ENCODE measurements at regions not wholly inside any gene's neighbourhood (a gene's known extent, or its start where the extent isn't known, plus 50 kb on each side); places are given as distances from the start of the nearest gene placed in this dataset.

DNA sequence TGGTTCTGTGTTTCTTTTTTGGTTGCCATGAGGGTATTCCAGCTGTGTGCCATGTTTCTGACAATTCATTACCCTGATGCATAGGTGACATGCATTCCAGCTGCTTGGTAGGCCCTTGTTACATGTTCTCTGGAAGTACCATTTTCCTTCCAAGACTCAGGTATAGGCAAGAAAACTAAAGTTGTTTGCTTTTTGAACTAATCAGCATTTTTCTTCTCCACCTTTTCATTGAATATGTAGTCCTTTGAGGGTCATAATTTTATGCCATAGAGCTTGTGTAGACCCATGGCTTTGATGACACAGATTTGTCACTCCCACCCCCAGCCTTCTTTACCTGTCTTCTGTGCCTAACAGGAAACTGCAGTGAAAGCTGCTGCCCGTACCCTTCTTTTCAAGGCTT, 339.2 kb downstream of the MED10 start:
- Histone ChIP-seq H3K56ac (replicated peaks; ENCODE audit: insufficient read length, low read depth, low read length) (no peak overlapping the region), H3K4me2 (ENCODE audit: insufficient read depth in 1 of 2, low read depth in 2 of 2, low read length in 2 of 2) (no peak overlapping the region), H2BK120ac (replicated peaks; ENCODE audit: low read depth, low read length) (no peak overlapping the region), H4K91ac (replicated peaks; ENCODE audit: insufficient read length, low read length) (no peak overlapping the region), H2AFZ (ENCODE audit: low read length) (no peak overlapping the region), H3K9me3 (ENCODE audit: insufficient read depth in 2 of 2, low read depth in 1 of 2, low read length in 1 of 2) (no peaks in the 10 kb centered on the region), H2BK12ac (ENCODE audit: low read depth, low read length) (no peak overlapping the region), H3K4me3 (ENCODE audit: extremely low read depth in 1 of 4, insufficient read depth in 2 of 4, low read depth in 3 of 4, low read length in 4 of 4) (no peak overlapping the region), H2AK5ac (ENCODE audit: low read depth, low read length) (no peak overlapping the region), H3K79me1 (ENCODE audit: low read depth, low read length) (no peaks in the 10 kb centered on the region), H2BK5ac (ENCODE audit: low read depth, low read length) (no peak overlapping the region), H3K36me3 (ENCODE audit: control insufficient read depth in 2 of 4, insufficient read depth in 4 of 4, low read length in 3 of 4) (no peaks in the 10 kb centered on the region), H3K27me3 (replicated peaks in 1 of 4; ENCODE audit: control insufficient read depth in 3 of 4, extremely low read depth in 1 of 4, insufficient read depth in 3 of 4, low read length in 3 of 4) (no peaks in the 10 kb centered on the region), H3K18ac (ENCODE audit: extremely low read depth, low read length) (no peak overlapping the region), H4K20me1 (replicated peaks in 1 of 2; ENCODE audit: control insufficient read depth in 1 of 2, insufficient read depth in 2 of 2, low read length in 2 of 2) (no peaks in the 10 kb centered on the region), H3K23me2 (ENCODE audit: low read depth, low read length) (no peaks in the 10 kb centered on the region), H2BK20ac (ENCODE audit: low read length) (no peak overlapping the region), H3K9ac (replicated peaks in 1 of 4; ENCODE audit: extremely low read depth in 1 of 4, low read depth in 3 of 4, low read length in 3 of 4) (no peak overlapping the region), H4K5ac (ENCODE audit: insufficient read length, low read depth, low read length) (no peak overlapping the region), H2BK15ac (ENCODE audit: low read length) (no peak overlapping the region), H3K79me2 (ENCODE audit: control insufficient read depth in 1 of 2, insufficient read depth in 2 of 2, low read length in 2 of 2) (no peaks in the 10 kb centered on the region), H3K14ac (ENCODE audit: insufficient read length) (no peak overlapping the region), H3K4me1 (replicated peaks in 1 of 4; ENCODE audit: control insufficient read depth in 3 of 4, insufficient read depth in 4 of 4, low read length in 3 of 4) (no peaks in the 10 kb centered on the region; a peak in 1 of 7 replicates), H3K23ac (ENCODE audit: insufficient read length) (no peak overlapping the region), H3K27ac (ENCODE audit: low read depth, low read length) (no peak overlapping the region), H4K8ac (ENCODE audit: extremely low read depth, insufficient read depth, low read length) (no peak overlapping the region), H3K4ac (replicated peaks; ENCODE audit: insufficient read length, low read depth, low read length) (no peak overlapping the region)
- 78% methylated on average over 1 of the region's 1 CpG; no CpG with 5 or more reads in 1 of the 2 experiments for WGBS, 2 experiments (ENCODE audit: extremely low coverage in 1 of 2, insufficient coverage in 1 of 2, insufficient read length in 1 of 2, insufficient replicate concordance in 2 of 2, low coverage in 1 of 2, low lambda C conversion rate in 2 of 2, missing lambda C conversion rate in 1 of 2)
- CTCF ChIA-PET (ENCODE audit: partially characterized antibody): interaction anchor here (0.7 kb wide), 1 partner anchor 340 kb away, joined by 3 read pairs; no protein-coding TSS in a partner anchor
- DNase-seq (ENCODE audit: low read depth in 1 of 2, low spot score in 2 of 2): no peak
- POLR2A ChIA-PET (ENCODE audit: partially characterized antibody): no interaction called here
- no peak for FAIRE-seq
- TF ChIP-seq EZH2 (IDR thresholded peaks at IDR 0.05; ENCODE audit: low read depth, low read length, severe bottlenecking) (no peak), CTCF (IDR thresholded peaks at IDR 0.05; ENCODE audit: control extremely low read depth in 1 of 3, insufficient read depth in 1 of 3, low read depth in 1 of 3, low read length in 3 of 3) (no peak), POLR2A (IDR thresholded peaks at IDR 0.05; ENCODE audit: control extremely low read depth in 1 of 2, low read depth in 2 of 2, low read length in 2 of 2) (no peak), TAF1 (IDR thresholded peaks at IDR 0.05; ENCODE audit: low read depth, low read length) (no peak), SP1 (IDR thresholded peaks at IDR 0.05; ENCODE audit: low read depth, low read length) (no peak), TEAD4 (IDR thresholded peaks at IDR 0.05; ENCODE audit: low read depth, low read length) (no peak), BRCA1 (IDR thresholded peaks at IDR 0.05; ENCODE audit: low read depth, low read length) (no peak), EP300 (IDR thresholded peaks at IDR 0.05; ENCODE audit: borderline replicate concordance in 1 of 2, low read depth in 2 of 2, low read length in 2 of 2) (no peak), HDAC2 (IDR thresholded peaks at IDR 0.05; ENCODE audit: borderline replicate concordance in 1 of 2, low read depth in 2 of 2, low read length in 2 of 2) (no peak), RNF2 (IDR thresholded peaks at IDR 0.05; ENCODE audit: borderline replicate concordance, low read depth, low read length, missing control alignments, poor library complexity, severe bottlenecking) (no peak), GABPA (IDR thresholded peaks at IDR 0.05; ENCODE audit: borderline replicate concordance, insufficient read depth, low read length) (no peak), RFX5 (IDR thresholded peaks at IDR 0.05; ENCODE audit: borderline replicate concordance, low read depth, low read length) (no peak)

Measured in H1 (cell line).